Fibroblast of skin of right quadriceps (primary cell): ENCODE measurements at regions not wholly inside any gene's neighbourhood (a gene's known extent, or its start where the extent isn't known, plus 50 kb on each side); places are given as distances from the start of the nearest gene placed in this dataset.

ENCODE experiments used
- DNase-seq: peaks from one replicate; pipeline ENCODE4 v3.0.0-alpha.2; 2013

- no peak for DNase-seq
Measured at GRCh38 chr9:99556998-99557397, 264.7 kb upstream of the NR4A3 start.

- no peak for DNase-seq
Measured at GRCh38 chr9:99557816-99558215, 263.9 kb upstream of the NR4A3 start.

- no peak for DNase-seq
Measured at GRCh38 chr9:99559776-99560175, 261.9 kb upstream of the NR4A3 start.

GRCh38 chr9:99560561-99560960, 261.1 kb upstream of the NR4A3 start:
- no peak for DNase-seq

- DNase-seq, result no peak
Measured at GRCh38 chr9:99561509-99561917, 260.2 kb upstream of the NR4A3 start.

- DNase-seq, result no peak
Measured at GRCh38 chr9:99561961-99562565, 259.6 kb upstream of the NR4A3 start.

- no peak for DNase-seq
Measured at GRCh38 chr9:99563364-99563763, 258.3 kb upstream of the NR4A3 start.

GRCh38 chr9:99565203-99565602, 256.5 kb upstream of the NR4A3 start:
- no peak for DNase-seq

GRCh38 chr9:99567436-99567835, 254.2 kb upstream of the NR4A3 start:
- DNase-seq, result no peak

GRCh38 chr9:99569840-99570239, 251.8 kb upstream of the NR4A3 start:
- DNase-seq, result no peak

GRCh38 chr9:99572567-99572966, 249.1 kb upstream of the NR4A3 start:
- no peak for DNase-seq

- no peak for DNase-seq
Measured at GRCh38 chr9:99573085-99573484, 248.6 kb upstream of the NR4A3 start.

- no peak for DNase-seq
Measured at GRCh38 chr9:99573886-99574285, 247.8 kb upstream of the NR4A3 start.

GRCh38 chr9:99576002-99576401, 245.7 kb upstream of the NR4A3 start:
- no peak for DNase-seq

- no peak for DNase-seq
Measured at GRCh38 chr9:99576876-99577275, 244.8 kb upstream of the NR4A3 start.

GRCh38 chr9:99577351-99577750, 244.3 kb upstream of the NR4A3 start:
- DNase-seq, result no peak

- no peak for DNase-seq
Measured at GRCh38 chr9:99578666-99579065, 243.0 kb upstream of the NR4A3 start.

- no peak for DNase-seq
Measured at GRCh38 chr9:99579964-99580363, 241.7 kb upstream of the NR4A3 start.

GRCh38 chr9:99582814-99583213, 238.9 kb upstream of the NR4A3 start:
- no peak for DNase-seq

GRCh38 chr9:99588299-99588698, 233.4 kb upstream of the NR4A3 start:
- no peak for DNase-seq

GRCh38 chr9:99588747-99589146, 232.9 kb upstream of the NR4A3 start:
- DNase-seq, result no peak

- DNase-seq, result no peak
Measured at GRCh38 chr9:99590410-99590809, 231.3 kb upstream of the NR4A3 start.

- no peak for DNase-seq
Measured at GRCh38 chr9:99590840-99591239, 230.8 kb upstream of the NR4A3 start.

GRCh38 chr9:99591770-99592169, 229.9 kb upstream of the NR4A3 start:
- no peak for DNase-seq

GRCh38 chr9:99592834-99593574, 228.7 kb upstream of the NR4A3 start:
- DNase-seq, result no peak
